ENCODE measurements at regions not wholly inside any gene's neighbourhood (a gene's known extent, or its start where the extent isn't known, plus 50 kb on each side); places are given as distances from the start of the nearest gene placed in this dataset.

DNA sequence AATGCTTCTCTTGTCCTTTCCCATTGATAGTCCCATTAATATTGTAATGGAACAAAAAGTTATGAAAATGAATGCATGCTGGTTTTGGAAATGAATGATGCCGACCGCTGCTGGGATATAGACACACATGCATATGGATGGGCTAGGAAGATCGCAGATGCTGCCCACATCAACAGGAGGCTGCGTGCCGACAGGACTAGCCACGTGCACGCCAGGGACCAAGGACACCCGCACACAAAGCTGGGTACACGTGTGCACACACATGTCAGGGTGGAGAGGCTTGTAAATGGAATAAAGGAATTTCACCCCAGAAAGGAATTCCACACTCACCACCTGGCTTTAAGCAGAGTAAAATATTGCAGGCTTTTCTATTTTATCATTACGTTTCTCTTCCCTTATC lies 153.8 kb upstream of the VASH1 start:
- intact Hi-C loops (cut with DNase I) = no loop called here
- DNase-seq = no peak
- ATAC-seq = no peak

DNA sequence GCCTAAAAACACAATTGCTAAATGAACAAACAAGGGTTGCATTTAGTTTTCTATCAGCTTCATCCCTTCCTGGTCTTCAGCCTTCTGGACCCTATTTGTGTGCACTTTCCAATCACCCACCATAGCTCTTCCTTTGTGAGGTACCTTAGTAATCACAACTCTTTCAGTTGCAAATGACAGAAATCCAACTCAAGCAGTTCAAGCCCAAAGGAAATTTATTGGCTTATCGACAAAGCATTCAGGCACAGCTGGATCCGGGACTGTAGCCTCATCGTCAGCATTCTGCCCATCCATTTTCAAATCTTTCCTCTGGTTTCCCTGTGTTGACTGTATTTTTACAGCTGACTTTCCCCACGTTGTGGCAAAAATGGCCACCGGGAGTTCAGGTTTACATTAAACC lies 148.6 kb upstream of the VASH1 start:
- H3K27me3 ChIP-seq = no peaks in the 10 kb centered on the region
- ATAC-seq = no peak
- TF ChIP-seq, protein P1, sequence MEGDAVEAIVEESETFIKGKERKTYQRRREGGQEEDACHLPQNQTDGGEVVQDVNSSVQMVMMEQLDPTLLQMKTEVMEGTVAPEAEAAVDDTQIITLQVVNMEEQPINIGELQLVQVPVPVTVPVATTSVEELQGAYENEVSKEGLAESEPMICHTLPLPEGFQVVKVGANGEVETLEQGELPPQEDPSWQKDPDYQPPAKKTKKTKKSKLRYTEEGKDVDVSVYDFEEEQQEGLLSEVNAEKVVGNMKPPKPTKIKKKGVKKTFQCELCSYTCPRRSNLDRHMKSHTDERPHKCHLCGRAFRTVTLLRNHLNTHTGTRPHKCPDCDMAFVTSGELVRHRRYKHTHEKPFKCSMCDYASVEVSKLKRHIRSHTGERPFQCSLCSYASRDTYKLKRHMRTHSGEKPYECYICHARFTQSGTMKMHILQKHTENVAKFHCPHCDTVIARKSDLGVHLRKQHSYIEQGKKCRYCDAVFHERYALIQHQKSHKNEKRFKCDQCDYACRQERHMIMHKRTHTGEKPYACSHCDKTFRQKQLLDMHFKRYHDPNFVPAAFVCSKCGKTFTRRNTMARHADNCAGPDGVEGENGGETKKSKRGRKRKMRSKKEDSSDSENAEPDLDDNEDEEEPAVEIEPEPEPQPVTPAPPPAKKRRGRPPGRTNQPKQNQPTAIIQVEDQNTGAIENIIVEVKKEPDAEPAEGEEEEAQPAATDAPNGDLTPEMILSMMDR (IDR thresholded peaks at IDR 0.05) = no peak
- DNase-seq = no peak
- no peaks in the 10 kb centered on the region for H3K36me3 ChIP-seq
- no peaks in the 10 kb centered on the region for H3K4me1 ChIP-seq
- intact Hi-C loops (cut with DNase I) = no loop called here
- peaks cover 6% of the 10 kb centered on the region for H3K9me3 ChIP-seq
- H3K4me3 ChIP-seq = no peak overlapping the region
- H3K27ac ChIP-seq = no peak overlapping the region

More for the DNA sequence above, 153.8 kb upstream of the VASH1 start:
- no peaks in the 10 kb centered on the region for H3K4me1 ChIP-seq
- H3K36me3 ChIP-seq = no peaks in the 10 kb centered on the region
- TF ChIP-seq, protein P1 (IDR thresholded peaks at IDR 0.05) = no peak
- H3K4me3 ChIP-seq = no peak overlapping the region
- H3K9me3 ChIP-seq = no peaks in the 10 kb centered on the region
- no peak overlapping the region for H3K27ac ChIP-seq
- no peaks in the 10 kb centered on the region for H3K27me3 ChIP-seq

DNA sequence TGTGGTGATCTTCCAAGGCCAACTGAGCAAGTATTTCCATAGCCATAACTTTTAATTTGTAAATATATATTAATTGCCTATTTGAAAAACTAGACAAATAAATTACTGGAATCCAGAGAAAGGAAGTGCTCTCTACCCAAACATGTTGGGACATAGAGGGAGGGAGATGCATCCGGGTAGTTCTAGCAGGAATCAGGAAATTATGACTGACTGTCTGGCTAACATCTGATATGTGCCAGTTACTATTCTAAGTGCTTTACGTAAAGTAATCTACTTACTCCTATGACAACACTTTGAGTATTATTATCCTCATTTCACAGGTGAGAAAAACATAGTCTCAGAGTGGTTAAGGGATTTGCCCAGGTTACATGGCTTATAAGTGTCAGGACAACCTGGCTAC lies 147.7 kb upstream of the VASH1 start:
- intact Hi-C loops (cut with DNase I) = no loop called here
- Histone ChIP-seq H3K4me1 (no peaks in the 10 kb centered on the region), H3K27ac (no peak overlapping the region), H3K36me3 (no peaks in the 10 kb centered on the region), H3K9me3 (peaks cover 9% of the 10 kb centered on the region), H3K4me3 (no peak overlapping the region), H3K27me3 (no peaks in the 10 kb centered on the region)
- ATAC-seq (no peak), DNase-seq (no peak)
- TF ChIP-seq, protein P1 (IDR thresholded peaks at IDR 0.05) = no peak

DNA sequence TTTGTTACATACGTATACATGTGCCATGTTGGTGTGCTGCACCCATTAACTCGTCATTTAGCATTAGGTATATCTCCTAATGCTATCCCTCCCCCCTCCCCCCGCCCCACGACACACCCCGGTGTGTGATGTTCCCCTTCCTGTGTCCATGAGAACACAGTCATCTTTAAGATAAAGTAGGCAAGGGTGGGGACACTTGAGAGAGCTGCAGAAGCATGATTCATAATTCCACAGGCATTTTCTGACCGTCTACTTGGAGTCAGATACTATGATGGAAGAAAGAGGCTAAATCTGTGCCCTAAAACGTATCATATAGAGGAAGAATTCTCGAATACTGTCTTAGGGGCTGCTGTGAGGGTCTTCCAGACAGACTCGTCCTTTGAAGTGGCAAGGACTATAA lies 145.9 kb upstream of the VASH1 start:
- no peak for DNase-seq
- H3K27ac ChIP-seq = no peak overlapping the region
- H3K36me3 ChIP-seq = no peaks in the 10 kb centered on the region
- H3K27me3 ChIP-seq = no peaks in the 10 kb centered on the region
- no peaks in the 10 kb centered on the region for H3K4me1 ChIP-seq
- H3K4me3 ChIP-seq = no peak overlapping the region
- no peak for ATAC-seq
- H3K9me3 ChIP-seq = peaks cover 10% of the 10 kb centered on the region
- intact Hi-C loops (cut with DNase I) = no loop called here
- TF ChIP-seq, protein P1 (IDR thresholded peaks at IDR 0.05) = no peak

DNA sequence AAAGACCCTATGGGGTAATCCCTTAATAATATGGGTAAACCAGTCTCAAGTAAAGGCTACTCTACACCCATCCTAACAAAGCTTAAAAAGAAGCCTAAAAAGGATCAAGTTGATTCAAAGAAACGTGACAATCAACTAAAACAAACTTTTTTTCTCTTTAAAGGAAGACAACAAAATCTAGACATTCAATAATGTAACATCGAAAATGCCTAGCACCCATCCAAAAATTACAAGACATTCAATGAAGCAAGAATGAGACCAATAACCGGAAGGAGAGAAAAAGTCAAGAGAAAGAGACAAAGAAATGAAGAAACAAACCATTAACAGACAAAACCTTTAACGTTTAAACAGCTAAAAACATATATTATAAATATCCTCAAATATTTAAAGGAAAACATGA lies 143.8 kb upstream of the VASH1 start:
- ATAC-seq = no peak
- no peaks in the 10 kb centered on the region for H3K36me3 ChIP-seq
- no peak for DNase-seq
- no peaks in the 10 kb centered on the region for H3K27me3 ChIP-seq
- TF ChIP-seq, protein P1 (IDR thresholded peaks at IDR 0.05) = no peak
- peaks cover 10% of the 10 kb centered on the region for H3K9me3 ChIP-seq
- intact Hi-C loops (cut with DNase I) = no loop called here
- no peak overlapping the region for H3K4me3 ChIP-seq
- H3K27ac ChIP-seq = no peak overlapping the region
- H3K4me1 ChIP-seq = no peaks in the 10 kb centered on the region

DNA sequence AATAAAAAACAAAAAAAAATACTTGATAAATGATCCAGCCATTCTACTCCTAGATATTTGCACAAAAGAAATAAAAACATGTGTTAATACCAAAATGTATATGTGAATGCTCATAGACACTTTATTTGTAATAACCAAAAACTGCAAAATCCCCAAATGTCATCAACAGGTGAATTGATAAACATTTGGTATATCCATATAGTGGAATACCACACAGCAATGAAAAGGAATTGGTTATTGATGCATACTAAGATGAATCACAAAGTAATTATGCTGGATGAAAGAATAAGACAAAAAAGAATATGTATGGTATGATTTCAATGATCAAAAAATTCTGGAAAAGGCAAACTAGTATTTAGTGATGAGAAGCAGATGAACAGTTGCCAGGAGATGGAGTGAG lies 124.7 kb upstream of the VASH1 start:
- intact Hi-C loops (cut with DNase I) = no loop called here
- Histone ChIP-seq H3K9me3 (no peaks in the 10 kb centered on the region), H3K36me3 (no peaks in the 10 kb centered on the region), H3K27ac (no peak overlapping the region), H3K4me3 (no peak overlapping the region), H3K4me1 (no peaks in the 10 kb centered on the region), H3K27me3 (no peaks in the 10 kb centered on the region)
- DNase-seq (no peak), ATAC-seq (no peak)
- TF ChIP-seq, protein P1 (IDR thresholded peaks at IDR 0.05) = no peak
